GM21717 (cell line): ENCODE measurements at regions not wholly inside any gene's neighbourhood (a gene's known extent, or its start where the extent isn't known, plus 50 kb on each side); places are given as distances from the start of the nearest gene placed in this dataset.

ENCODE experiments used
- ATAC-seq: cut with Tn5 transposase; IDR thresholded peaks from one replicate; pipeline ENCODE4 v1.9.1; 2021; ENCODE audit warnings: mild to moderate bottlenecking, moderate library complexity; ENCODE audit not compliant: unreplicated experiment

DNA sequence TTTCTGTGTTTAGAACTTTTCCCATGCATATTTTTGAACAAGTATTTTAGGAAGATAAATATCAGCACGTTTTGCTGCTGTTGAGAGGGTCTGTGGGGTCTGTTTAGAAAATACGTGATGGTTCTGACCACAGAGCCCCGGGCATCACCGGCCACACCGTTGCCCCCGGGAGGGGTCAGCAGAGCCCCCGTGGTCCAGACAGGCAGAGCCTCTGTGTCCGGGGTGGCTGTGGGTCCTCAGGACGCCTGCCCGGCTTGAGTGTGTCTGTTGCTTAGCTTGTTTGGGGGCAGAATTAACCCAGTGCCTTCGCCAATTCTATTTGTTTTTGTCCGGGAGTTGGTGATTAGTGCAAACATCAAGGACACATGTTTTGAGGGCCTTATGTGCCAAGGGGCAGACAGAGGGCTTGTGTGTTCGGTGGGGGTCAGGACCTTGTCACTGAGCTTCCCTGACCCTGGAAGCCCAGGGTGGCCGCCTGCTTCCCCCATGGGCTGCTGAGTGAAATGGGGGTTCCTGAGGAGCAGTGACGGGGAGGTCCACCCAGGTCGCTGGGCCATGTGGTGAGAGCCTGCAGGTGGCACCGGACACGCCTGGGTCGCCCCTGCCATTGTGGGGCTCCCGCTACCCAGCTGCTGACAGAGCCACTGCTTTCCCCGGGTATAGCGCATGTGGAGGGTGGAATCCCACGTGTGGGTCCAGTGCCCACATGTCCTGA, 122.2 kb downstream of the SIK1 start:
- no peak for ATAC-seq

DNA sequence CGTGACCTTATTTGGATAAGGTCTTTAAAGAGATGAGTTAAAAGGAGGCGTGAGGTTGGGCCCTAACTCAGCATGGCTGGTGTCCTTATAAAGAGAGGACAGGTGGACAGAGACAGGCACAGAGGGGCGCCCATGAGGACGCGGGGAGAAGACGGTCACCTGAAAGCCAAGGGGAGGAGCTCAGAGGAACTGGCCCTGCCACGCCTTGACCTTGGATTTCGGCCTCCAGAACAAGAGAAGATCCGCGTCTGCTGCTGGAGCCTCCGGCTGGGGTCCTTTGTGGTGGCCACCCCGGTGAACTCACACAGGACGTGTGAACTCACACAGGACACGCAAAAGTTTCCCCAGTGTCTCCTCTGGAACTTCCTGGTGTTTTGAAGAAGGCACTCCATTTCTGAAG, 122.7 kb downstream of the SIK1 start:
- no peak for ATAC-seq

DNA sequence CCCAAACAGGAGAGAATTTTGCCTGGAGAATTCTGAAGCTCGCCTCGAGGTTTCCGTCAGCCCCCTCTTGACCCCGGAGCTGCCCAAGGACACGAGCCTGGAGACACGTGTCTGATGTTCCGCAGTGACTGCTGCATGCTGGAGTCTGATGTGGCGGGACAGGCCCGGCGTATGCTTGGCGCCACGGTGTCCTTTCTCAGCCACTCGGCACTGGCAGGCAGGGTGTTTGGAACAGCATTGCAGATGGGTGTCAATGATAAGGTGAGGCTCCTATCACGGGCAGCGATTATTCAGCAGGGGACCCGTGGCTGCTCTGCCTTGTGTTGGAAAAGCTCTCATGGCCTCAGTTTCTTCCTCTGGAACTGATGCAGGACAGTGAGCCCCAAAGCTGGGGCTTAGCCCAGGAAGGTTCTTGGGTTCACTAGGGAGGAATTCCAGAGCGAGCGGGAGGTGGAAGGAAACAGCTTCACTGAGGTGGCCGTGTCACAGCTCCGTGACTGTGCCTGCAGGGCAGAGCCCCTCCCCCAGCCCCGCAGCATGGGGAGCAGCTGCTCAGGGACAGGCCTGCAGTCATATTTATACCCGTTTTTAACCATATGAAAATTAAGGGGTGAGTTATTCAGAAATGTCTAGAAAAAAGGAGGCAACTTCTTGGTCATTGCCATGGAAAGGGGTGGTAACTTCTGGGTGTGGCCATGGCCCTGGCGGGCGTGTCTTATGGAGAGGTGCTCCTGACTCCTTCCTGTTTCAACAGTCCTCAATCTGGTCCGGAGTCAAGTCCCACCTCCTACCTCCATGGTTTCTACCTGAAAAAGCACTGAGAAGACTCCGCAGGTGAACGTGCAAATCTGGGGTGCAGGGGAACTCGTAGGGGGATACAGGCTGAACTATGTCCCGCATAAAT, 123.4 kb downstream of the SIK1 start:
- ATAC-seq: no peak

DNA sequence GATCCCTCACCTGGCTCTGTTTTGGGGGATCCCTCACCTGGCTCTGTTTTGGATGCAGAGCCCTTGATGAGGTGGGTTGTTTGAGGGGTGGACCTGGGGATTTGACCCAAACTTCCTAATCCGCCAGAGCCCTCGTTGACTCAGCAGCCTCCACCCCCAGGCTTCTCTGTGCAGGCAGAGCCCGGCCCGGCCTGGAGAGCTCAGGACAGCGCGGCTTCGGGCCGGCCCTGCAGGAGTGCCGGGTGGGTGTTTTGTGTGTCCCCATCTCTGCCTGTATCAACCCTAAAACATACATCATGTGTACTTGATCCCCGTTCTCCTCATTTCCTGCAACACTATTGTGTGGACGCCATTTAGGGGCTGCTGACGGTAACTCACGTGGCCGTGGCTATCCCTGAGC, 124.2 kb downstream of the SIK1 start:
- no peak for ATAC-seq

DNA sequence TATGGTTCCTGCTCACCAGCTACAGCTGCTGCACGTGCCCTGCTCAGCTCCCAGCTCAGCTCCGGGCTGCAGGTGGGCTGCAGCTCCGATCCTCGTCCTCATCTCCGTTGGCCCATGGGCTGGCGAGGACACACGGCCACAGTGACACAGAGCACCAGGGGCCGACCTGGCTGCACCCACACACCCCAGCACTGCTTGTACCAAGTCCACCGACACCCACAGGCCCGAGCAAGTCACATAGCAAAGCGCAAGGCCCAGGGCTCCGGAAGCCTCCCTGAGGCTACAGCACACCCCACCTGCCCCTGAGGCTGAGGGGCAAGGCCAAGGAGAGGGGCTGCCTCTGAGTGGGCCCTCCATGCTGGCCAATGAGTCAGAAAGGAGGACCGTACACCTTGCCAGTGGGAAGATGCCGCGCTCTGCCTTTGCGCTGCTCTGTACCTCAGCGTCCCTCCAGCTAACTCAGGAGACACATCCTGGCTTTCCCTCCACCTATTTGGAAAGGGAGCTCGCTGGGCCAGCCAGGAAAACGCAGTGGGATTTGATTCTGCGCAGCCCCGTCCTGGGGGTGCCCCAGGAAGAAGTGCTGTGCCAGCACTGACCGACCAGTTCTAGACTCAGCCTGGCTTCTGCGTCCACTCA, 124.8 kb downstream of the SIK1 start:
- no peak for ATAC-seq

DNA sequence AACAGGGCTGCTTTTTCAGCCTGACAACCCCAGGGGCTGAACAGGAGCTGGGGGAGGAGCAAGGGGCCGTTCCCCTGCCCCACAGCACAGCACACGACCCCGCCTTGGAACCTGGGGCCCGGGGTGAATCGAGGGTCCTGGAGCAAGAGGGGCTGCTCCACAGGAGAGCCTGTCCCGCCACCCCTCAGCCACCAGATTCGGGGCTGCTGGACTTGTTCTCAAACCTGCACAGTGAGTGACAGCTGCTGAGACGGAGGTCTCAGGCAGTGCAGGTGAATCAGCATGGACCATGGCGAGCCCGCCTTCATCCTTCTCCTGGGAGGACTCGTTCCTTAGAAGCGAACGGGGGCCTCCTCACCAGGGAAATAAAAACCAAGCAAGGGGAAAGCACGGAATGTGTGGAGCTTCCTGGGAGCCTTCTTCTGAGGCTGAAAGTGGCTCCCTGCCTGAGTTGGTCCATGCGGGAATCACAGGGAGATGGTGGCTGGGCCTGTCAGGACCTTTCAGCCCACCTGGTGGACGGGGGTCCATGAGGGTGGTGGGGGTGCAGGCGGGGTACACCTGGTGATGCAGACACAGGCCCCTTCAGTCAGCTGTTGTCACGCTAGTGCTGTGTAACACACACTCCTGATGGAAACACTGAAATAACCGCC, 125.4 kb downstream of the SIK1 start:
- no peak for ATAC-seq

DNA sequence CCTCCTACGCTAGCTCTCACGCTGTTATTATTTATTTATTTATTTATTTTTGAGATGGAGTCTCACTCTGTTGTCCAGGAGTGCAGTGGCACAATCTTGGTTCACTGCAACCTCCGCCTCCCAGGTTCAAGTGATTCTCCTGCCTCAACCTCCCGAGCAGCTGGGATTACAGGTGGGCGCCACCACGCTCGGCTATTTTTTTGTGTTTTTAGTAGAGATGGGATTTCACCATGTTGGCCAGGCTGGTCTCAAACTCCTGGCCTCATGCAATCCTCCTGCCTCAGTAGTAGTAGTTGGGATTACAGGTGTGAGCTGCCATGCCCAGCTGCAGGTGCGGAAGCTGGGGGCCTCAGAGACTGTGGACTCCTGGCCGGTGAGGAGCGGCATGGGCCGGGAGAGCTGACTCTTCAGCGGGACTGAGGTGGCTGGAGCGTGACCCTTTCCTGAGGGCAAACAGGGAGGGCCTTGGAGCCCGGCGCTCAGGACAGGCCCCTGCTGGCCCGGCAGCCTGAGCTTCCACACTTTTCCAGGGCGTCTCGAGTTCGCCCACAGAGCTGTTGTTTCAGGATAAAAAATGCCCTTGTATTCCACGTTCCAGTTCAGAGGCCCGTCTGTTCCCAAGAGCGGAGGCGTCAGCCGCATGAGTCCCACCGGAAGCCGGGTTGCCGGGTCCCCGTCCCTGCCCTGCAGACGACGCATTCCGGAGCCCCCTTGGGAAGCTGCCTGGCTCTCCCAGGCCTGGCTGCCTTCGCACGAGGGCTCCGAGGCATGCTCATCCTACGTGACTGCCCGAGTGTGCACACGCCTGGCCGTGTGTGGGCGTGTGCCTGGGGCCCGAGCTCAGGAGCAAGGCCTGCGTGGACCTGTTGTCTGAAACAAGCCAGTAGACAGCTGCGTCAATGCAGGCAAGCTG, 126.2 kb downstream of the SIK1 start:
- ATAC-seq: no peak

DNA sequence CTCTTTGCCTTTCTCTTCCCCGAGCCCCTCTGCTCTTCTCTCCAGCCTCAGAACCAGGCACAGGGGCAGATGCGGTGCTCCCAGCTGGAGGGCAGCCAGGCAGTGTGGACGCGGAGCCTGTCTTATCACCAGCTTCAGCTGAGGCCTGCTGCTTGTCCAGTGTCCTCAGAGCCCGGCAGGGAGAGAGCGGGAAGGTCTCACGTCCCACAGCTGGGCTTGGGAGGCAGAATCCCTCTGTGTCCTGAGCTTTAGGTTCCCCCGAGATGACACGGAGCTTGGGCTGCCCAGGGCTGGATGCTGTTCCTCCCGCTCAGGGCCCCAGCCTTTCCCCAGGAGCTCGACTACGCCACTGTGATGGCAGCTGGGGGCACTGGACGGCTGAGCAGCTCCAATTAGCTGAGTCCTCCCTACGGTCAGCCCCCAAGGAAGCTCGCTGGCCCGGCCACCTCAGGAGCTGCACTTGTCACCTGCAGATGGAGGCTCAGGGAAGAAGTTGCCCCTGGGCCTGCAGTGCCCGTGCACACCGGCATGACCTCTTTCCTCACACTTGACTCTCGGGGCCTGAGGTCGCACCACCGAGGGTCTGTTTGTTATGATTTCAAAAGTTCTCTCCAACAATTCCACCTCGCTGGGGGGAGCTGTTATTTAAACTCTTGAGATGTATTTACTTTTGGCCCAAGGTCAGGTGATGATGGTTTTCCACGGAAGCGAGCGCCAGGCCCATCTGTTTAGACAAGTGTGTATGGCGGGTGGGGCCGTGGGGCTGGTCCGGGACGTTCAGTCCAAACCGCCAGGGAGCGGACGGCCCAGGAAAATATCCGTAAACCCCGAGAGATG, 127.3 kb downstream of the SIK1 start:
- no peak for ATAC-seq

DNA sequence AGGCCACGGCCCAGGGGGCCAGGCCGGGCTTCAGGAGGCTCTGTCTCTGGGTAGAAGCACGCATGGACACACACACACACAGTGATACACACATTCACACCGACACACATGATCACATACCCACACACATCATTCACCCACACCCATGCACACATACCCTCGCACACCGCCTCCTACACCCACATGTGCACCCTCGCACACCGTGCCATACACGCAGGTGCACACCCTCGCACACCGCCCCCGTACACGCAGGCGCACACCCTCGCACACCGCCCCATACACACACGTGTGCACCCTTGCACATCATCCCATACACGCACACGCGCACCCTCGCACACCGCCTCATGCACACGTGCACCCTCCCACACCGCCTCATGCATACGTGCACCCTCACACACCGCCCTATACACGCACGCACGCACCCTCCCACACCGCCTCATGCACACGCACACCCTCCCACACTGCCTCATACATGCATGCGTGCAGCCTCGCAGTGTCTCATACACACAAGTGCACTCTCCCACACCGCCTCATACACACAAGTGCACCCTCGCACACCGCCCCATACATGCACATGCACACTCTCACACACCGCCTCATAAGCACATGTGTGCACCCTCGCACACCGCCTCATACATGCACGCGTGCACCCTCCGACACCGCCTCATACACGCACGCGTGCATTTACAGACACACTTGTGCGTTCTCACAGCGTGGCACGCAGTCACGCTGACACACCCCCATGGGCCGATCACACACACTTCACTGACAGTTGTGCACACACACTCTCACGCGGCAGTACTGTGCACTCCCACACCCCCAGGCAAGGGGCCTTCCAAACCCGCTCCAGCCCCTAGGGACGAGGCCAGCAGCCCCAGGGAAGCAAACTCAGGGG, 128.1 kb downstream of the SIK1 start:
- no peak for ATAC-seq

DNA sequence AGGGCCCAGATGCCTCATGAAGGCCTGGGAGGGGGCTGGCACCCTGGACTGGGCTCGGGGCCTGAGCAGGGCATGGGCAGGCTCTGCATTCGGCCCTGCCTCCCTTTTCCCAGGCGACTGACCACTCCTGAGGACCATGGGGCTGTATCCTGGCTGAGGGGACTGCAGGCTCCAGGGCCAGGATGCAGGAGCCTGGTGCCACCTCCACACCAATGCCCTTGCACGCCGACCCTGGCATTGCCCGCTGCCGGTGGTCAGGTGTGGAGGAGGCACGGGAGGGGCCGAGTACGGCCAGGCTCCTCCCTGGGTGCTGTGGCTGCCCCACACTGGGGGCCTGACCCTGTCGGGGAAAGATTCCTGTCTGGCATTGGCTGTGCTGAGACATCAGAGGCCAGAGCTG, 128.9 kb downstream of the SIK1 start:
- ATAC-seq: no peak

DNA sequence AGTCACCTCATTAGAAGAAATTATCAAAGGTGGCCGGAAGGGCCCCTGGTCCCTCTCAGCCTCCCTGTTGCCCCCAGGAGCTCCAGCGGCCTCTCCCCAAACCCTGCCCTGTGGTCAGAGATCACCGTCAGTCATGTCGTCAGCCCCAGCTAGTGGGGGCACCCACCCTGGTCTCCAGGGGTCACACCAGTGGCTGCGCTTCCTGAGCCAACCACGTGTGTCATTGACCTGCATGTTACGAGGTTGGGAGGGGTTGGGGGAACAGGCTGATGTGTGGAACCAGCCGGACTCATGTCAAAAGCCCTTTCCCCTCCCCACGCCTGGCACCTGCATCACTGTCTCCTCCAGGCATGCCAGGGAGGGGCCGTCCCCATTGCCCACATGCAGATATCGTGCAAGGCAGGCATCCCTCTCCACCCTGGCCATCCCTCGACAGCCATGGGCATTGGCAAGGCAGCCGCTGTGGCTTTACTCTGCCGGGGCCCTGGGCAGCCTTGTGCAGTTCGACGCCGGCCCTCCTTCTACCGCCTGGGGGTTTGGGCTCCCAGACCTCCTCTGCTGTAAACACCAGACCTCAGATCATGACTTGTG, 128.7 kb downstream of the CRYAA start:
- no peak for ATAC-seq

DNA sequence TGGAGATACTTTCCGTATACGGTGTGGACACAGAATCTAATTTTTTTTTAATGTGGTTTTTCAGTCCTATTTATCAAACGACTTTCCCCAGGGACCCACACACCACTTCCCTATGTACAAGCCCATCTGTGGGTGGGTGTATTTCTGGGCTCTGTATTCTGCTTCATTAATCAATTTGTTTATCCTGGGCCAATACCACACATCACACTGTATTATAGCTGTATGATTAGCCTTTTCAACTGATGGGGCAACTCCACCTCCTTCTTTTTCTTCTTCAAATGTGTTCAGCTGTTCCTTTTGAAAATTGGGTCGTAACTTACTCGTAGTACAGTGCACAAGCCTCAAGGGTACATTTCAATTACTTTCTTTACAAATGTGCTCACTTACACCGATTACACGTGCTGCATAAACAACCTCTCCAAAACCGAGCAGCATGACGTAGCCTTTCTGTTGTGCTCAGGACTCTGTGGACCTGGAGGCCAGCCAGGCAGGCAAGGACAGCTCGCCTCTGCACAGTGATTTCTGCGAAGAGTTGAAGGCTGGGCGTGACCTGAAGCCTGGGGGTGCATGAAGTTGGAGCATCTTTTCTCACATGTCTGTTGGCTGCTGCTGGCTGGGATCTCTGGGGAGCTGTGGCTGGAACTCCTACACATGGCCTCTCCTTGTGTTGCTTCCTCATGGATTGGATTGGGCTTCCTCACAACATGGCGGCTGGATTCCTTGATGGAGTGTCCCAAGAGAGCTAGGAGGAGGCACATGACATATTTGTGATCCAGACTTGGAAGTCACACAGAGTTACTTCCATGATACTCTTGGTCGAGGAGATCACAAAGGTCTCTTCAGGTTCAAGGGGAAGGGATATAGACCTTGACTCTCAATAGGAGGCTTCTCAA, 126.5 kb downstream of the CRYAA start:
- no peak for ATAC-seq

DNA sequence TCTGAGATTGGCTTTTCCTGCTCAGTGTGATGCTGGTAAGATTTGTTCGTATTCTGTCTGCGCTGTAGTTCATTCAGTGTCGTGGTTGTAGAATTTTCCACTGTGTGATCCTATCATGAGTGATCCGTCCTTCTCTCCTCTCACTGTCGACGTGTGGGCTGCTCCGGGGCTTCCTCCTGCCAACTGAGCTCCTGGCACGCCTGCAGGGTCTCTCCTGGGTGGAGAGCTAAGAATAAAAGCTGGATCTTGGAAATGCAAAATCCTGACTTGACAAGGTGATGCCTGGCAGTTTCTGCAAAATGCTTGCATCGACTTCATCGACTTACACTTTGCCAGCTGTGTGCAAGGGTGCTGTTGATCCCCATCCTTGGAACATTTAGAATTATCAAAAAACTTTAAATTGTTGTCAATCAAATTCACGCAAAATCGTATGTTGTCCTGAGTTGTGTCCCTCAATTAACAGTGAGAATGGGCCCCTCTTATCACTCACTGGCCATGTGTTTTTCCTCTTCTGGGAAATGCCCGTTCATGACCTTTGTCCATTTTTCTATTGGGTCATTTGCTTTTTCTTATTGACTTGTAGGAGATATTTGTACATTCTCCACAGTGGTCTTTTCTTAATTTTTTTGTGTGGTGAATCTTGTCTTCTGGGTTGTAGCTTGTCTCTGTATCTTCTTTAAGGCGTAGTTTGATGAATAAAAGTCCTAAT, 125.5 kb downstream of the CRYAA start:
- no peak for ATAC-seq

DNA sequence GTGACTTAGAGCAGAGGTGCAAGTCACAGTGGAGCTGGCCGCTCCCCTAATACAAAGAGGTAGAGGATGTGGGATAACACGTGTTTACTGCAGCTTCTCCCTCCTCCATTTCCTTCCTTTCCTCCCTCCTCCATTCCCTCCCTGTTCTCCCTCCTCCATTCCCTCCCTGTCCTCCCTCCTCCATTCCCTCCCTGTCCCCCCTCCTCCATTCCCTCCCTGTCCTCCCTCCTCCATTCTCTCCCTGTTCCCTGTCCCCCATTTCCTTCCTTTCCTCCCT, 124.0 kb downstream of the CRYAA start:
- ATAC-seq: no peak

DNA sequence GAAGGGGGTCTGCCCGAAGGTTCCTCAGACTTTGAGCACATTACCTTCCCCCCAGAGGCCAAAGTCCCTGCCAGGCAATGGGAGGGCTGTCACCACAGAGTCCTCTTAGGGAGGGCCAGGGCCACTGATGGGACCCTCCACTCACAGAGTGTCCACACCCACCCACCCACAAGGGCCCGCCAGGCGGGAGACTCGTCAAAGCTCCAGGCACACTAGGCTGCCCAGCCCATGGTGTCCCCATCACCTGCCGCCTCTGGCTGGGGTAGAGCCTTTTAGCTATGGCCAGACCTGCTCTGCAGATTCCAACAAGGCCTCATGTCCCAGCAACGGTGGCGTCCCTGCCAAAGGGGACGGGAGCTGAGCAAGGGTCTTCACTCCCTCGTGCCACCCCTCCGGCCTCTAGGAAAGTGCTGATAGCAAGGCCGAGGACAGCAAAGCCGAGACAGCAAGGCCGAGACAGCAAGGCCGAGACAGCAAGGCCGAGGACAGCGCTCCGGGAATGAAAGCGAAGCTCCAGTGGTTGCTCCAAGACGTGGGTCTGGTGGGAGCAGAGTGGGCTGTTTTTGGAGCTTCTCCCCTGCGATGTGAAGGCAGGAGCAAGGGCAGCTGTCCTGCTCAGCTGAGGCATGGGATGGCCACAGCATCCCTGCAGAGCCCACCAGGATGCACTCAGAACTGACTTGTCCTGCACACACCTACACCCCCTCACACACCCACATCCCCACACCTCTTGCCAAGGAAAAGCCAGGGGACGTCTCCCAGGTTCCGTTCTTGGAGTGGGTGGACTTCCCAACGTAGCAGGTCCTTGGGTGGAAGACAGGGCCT, 123.4 kb downstream of the CRYAA start:
- ATAC-seq: no peak
